ENCODE measurements at regions not wholly inside any gene's neighbourhood (a gene's known extent, or its start where the extent isn't known, plus 50 kb on each side); places are given as distances from the start of the nearest gene placed in this dataset.

DNA sequence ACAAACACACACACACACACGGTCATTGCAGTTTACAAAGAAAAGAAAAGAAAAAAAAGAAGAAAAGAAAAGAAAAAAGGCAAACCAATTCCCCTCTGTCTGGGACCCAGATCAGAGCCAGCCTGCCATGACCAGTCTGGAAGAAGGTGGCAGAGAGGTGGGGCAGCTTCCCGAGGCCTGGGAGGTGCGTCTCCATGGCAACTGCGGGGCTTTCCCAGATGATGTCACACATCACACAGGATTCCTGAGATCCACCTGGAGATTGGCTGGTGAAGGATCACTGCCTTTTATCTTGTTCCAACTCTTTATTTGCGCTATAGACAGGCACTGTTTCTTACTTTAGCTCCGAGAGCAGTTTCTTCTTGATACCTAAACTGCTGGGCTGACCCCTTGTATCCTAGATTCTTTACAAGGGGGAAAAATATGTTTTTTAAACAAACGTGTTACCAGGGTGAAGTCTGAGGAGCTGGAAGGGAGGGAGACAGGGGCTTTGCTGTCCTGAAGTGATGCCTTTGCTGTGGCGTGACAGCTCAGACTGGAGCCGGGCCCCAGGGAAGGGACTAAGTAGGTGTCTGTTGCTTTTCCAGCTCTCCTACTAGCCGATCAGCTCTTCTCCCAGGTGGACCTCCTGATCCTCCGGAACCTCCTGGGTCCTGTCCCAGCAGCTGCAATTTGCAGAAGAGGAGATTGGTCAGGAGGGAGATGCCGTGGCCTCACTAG is 298.5 kb downstream of the KLF6 start:
- Histone ChIP-seq H3K4me1 (no peaks in the 10 kb centered on the region), H3K27ac (no peak overlapping the region), H3K27me3 (no peaks in the 10 kb centered on the region), H3K9me3 (replicated peaks) (no peaks in the 10 kb centered on the region), H3K36me3 (no peaks in the 10 kb centered on the region), H3K4me3 (no peak overlapping the region)
- DNase-seq: no peak

GRCh38 chr10:3485057-3485686 is 299.8 kb downstream of the KLF6 start:
- no peaks in the 10 kb centered on the region for H3K36me3 ChIP-seq
- no peak overlapping the region for H3K27ac ChIP-seq
- no peaks in the 10 kb centered on the region for H3K4me1 ChIP-seq
- no peak for DNase-seq
- no peak overlapping the region for H3K4me3 ChIP-seq
- H3K27me3 ChIP-seq: no peaks in the 10 kb centered on the region
- H3K9me3 ChIP-seq (replicated peaks): no peaks in the 10 kb centered on the region

- Histone ChIP-seq H3K36me3 (no peaks in the 10 kb centered on the region), H3K27ac (no peak overlapping the region), H3K4me3 (no peak overlapping the region), H3K4me1 (no peaks in the 10 kb centered on the region), H3K27me3 (no peaks in the 10 kb centered on the region), H3K9me3 (replicated peaks) (no peaks in the 10 kb centered on the region)
- DNase-seq: peak in 1 of 2 experiments; percentile 6
Measured at GRCh38 chr10:3484306-3485056, 300.5 kb downstream of the KLF6 start.

DNA sequence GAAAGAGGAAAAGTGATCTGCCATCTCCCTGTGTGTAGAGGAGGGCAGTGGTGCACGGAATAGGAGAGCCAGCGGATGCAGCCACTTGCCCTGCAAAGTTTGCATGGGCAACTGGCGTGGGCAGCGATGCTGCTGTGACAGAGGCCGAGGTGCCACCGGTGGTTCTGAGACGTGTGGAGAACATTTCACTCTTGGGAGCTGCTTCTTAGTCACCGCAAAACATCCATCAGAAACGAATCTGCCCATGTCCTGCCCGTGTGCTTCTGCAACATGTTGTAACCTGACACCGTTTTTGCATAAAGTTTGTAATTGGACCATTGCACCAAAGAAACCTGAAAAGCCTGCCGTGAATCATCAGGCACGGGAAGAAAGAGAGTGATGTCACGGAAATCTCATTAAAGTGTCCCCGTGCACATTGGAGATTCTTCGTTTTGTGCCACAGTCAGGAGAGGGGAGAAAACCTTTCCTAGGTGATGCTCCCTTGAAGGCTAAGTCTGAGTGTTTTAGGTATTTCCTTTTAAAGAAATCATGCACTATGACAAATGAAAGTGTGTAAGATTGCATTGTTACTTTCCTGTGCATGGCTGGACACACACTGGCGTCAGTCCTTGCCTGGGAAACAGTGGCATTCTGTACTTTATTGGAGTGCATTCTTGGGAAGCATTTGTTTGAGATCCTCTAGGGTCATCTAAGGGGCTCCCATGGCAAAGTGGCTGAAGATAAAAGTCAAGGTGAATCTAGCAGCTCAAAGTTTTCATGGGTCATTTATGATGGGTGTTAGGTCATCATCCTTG is 302.6 kb downstream of the KLF6 start:
- peak; percentile 5 to 47 for DNase-seq
- Histone ChIP-seq H3K9me3 (replicated peaks) (no peaks in the 10 kb centered on the region), H3K36me3 (no peaks in the 10 kb centered on the region), H3K4me3 (no peak overlapping the region), H3K27ac (no peak overlapping the region), H3K4me1 (no peaks in the 10 kb centered on the region), H3K27me3 (no peaks in the 10 kb centered on the region)

GRCh38 chr10:3481496-3481895 is 303.5 kb downstream of the KLF6 start:
- H3K4me1 ChIP-seq: no peaks in the 10 kb centered on the region
- no peak overlapping the region for H3K27ac ChIP-seq
- DNase-seq: no peak
- no peaks in the 10 kb centered on the region for H3K9me3 ChIP-seq (replicated peaks)
- no peak overlapping the region for H3K4me3 ChIP-seq
- no peaks in the 10 kb centered on the region for H3K36me3 ChIP-seq
- no peaks in the 10 kb centered on the region for H3K27me3 ChIP-seq

DNA sequence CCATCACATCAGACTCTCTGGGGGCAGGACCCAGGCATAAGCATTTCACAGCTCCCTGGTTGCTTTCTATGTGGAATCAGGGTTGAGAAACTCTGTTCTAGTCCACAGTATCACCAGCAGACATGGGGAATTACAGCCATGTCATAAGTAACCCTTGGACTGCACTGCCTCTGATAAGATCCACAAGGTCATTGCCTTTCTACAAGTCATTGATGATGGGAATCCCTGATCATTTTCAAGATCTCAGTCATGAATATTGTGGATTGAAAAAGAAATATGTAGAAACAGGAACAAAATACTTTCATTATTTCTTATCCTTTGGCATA is 304.1 kb downstream of the KLF6 start:
- H3K27ac ChIP-seq: no peak overlapping the region
- no peaks in the 10 kb centered on the region for H3K27me3 ChIP-seq
- H3K4me1 ChIP-seq: no peaks in the 10 kb centered on the region
- no peak overlapping the region for H3K4me3 ChIP-seq
- H3K9me3 ChIP-seq (replicated peaks): no peaks in the 10 kb centered on the region
- no peak for DNase-seq
- H3K36me3 ChIP-seq: no peaks in the 10 kb centered on the region

DNA sequence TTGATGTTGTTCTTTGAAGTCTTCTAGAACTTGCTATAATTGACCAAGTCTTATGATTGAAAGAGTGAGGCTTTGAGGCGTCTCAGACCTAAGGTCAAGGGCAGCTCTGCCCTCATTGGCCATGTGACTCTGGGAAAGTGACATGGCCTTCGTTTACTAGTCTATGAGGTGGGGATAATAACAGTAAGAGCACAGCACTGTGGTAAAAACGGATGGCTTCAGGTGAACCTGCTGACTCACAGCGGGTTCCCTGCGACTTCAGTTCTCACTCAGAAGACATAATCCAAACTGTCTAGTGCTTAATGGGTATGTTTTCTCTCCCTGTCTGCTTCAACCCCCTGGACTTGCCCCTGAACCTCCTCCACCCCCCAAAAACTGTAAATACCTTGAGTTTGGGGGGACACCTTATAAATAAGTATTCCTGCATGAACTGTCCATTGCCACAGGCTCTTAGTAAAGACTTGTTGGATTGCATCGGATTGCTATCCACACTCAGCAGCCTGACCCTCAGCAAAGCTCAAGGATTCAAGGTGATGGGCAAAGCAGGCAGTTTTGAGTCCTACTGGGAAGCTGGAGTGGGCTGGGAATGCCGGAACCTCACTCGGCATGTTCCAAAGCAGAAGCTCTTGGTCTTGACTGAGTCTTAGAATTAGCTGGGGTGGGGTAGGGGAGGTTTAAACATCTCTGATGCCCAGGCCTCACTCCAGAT is 304.6 kb downstream of the KLF6 start:
- H3K36me3 ChIP-seq: no peaks in the 10 kb centered on the region
- DNase-seq: no peak

DNA sequence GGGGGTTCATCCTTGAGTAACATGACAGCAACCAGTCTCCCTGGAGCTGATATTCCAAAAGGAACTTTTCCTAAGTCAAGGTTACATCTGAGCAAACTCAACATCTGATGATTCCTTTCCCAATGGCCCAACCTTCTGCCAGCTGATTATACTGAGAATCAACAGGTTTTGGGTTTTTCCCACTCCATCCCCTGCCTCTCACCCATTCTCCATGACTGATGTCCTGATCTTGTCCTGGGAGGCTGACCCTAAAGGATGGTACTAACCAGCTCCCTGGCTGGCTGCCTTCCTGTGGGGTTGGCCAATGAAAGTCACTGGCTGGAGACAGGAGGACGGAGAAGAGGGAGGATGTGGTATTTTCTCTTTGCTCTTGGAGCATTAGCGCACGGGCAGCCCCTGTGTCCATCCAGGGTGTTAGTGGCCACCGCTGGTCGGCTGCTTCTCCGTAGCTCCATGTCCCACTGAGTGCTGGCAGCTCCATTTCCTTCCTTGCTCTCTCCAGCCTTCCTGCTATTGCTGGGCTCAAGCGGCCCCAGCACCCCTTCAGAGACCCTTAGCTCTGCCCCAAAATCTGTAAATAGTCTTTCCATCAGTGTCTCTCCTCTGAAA is 306.2 kb upstream of the PITRM1 start:
- Histone ChIP-seq H3K27me3 (no peaks in the 10 kb centered on the region), H3K4me1 (no peaks in the 10 kb centered on the region), H3K27ac (no peak overlapping the region), H3K36me3 (no peaks in the 10 kb centered on the region), H3K9me3 (replicated peaks) (no peaks in the 10 kb centered on the region), H3K4me3 (no peak overlapping the region)
- no peak for DNase-seq

More for the DNA sequence above, 304.6 kb downstream of the KLF6 start:
- Histone ChIP-seq H3K4me1 (no peaks in the 10 kb centered on the region), H3K27me3 (no peaks in the 10 kb centered on the region), H3K27ac (no peak overlapping the region), H3K9me3 (replicated peaks) (no peaks in the 10 kb centered on the region), H3K4me3 (no peak overlapping the region)

DNA sequence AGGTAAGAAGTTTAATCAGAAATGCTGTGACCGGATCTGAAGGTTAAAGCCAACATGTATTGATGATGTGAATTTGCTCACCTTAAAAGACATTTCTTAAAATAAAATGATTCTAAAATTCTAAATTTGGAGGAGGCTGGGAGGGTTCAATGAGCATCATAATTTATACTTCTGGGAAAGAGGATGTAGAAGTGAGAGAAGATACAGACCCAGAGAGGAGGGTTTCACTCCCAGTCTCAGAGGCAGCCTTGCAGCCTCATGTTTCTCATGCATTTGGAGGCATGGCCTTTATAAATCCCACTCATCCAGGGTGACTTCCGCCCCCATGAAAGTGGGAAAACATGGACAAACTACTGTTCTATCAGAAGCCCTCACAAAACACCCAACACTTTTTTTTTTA is 305.6 kb upstream of the PITRM1 start:
- H3K27ac ChIP-seq: no peak overlapping the region
- no peaks in the 10 kb centered on the region for H3K4me1 ChIP-seq
- H3K36me3 ChIP-seq: no peaks in the 10 kb centered on the region
- no peak for DNase-seq
- H3K4me3 ChIP-seq: no peak overlapping the region
- H3K27me3 ChIP-seq: no peaks in the 10 kb centered on the region
- no peaks in the 10 kb centered on the region for H3K9me3 ChIP-seq (replicated peaks)

GRCh38 chr10:3477683-3478082 is 305.1 kb upstream of the PITRM1 start:
- no peaks in the 10 kb centered on the region for H3K27me3 ChIP-seq
- H3K9me3 ChIP-seq (replicated peaks): no peaks in the 10 kb centered on the region
- no peak overlapping the region for H3K4me3 ChIP-seq
- no peak for DNase-seq
- H3K27ac ChIP-seq: no peak overlapping the region
- no peaks in the 10 kb centered on the region for H3K4me1 ChIP-seq
- H3K36me3 ChIP-seq: no peaks in the 10 kb centered on the region

- H3K36me3 ChIP-seq: no peaks in the 10 kb centered on the region
- H3K4me3 ChIP-seq: no peak overlapping the region
- no peaks in the 10 kb centered on the region for H3K27me3 ChIP-seq
- H3K4me1 ChIP-seq: no peaks in the 10 kb centered on the region
- no peak for DNase-seq
- H3K9me3 ChIP-seq (replicated peaks): no peaks in the 10 kb centered on the region
- no peak overlapping the region for H3K27ac ChIP-seq
Measured at GRCh38 chr10:3476640-3477448, 304.3 kb upstream of the PITRM1 start.

- H3K36me3 ChIP-seq: no peaks in the 10 kb centered on the region
- no peak overlapping the region for H3K27ac ChIP-seq
- H3K4me3 ChIP-seq: no peak overlapping the region
- H3K9me3 ChIP-seq (replicated peaks): no peaks in the 10 kb centered on the region
- DNase-seq: no peak
- no peaks in the 10 kb centered on the region for H3K4me1 ChIP-seq
- no peaks in the 10 kb centered on the region for H3K27me3 ChIP-seq
Measured at GRCh38 chr10:3476186-3476585, 303.6 kb upstream of the PITRM1 start.

DNA sequence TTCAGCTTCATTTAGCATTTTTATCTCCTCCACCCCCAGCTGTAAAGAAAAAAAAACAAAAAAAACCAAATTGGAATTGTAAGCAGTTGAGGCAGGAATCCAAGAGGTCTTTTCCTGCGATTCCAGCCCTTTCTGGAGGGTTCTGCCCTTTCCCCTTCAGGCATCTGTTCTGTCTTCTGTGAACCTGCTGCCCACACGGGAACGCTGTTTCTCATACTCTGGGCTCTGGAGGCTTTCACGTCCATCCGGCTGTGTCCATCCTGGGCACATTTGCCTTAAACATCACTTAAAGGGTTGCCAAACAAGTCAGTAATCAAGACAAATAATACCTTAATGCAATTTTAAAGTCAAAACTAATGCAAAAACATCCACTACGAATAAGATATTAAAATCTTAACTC is 302.8 kb upstream of the PITRM1 start:
- no peak for DNase-seq
- Histone ChIP-seq H3K4me1 (no peaks in the 10 kb centered on the region), H3K9me3 (replicated peaks) (no peaks in the 10 kb centered on the region), H3K4me3 (no peak overlapping the region), H3K27ac (no peak overlapping the region), H3K27me3 (no peaks in the 10 kb centered on the region), H3K36me3 (no peaks in the 10 kb centered on the region)

Data from SJCRH30 (cell line).